HepG2 (cell line): ENCODE measurements at regions not wholly inside any gene's neighbourhood (a gene's known extent, or its start where the extent isn't known, plus 50 kb on each side); places are given as distances from the start of the nearest gene placed in this dataset.

Experiments
- ATAC-seq: fragments of 200-7000 bp; cut with Tn5 transposase; 3 replicates; pipeline ENCODE4 v1.9.1; 2020; ENCODE audit warnings: mild to moderate bottlenecking, moderate library complexity
- BruUV-seq: library from RNA; stranded (reverse); fragments of 400-500 nt; replicated peaks from 2 replicates; lab custom pipeline; 2021; lab: Mats Ljungman, UMichigan
- CTCF ChIA-PET: fragments of 300-600 bp; formaldehyde crosslinking; extraction: SDS; loops from one replicate; lab custom pipeline; 2021; ENCODE audit warnings: low total read pairs, inconsistent platforms, low intra/inter-chr PET ratio; lab: Yijun Ruan, JAX
- POLR2A ChIA-PET: fragments of 350-600 bp; sonication (Branson Sonifier 250); formaldehyde crosslinking; loops from one replicate; lab custom pipeline; 2020; ENCODE audit warnings: antibody characterized with exemption, inconsistent platforms; lab: Yijun Ruan, JAX
- DNase-seq: peaks from one replicate; pipeline ENCODE4 v3.0.0-alpha.2; 2015; ENCODE audit warnings: low spot score
- FAIRE-seq: peaks from 3 replicates; lab custom pipeline; 2011; peaks lifted over from hg19 to GRCh38; lab: Jason Lieb, UNC
- H2AFZ ChIP-seq: one replicate; pipeline ENCODE4 v1.6.1; 2011; ENCODE audit warnings: low read length, inconsistent platforms
- H3K27ac ChIP-seq: fragments of 300-600 bp; 3 replicates; pipeline ENCODE4 v1.8.0; 2011; ENCODE audit warnings: mixed run types, mild to moderate bottlenecking, mixed read lengths, low read length, inconsistent platforms; ENCODE audit not compliant: insufficient read depth; ENCODE audit errors: extremely low read length
- H3K27me3 ChIP-seq, 2 experiments: fragments of 200-600 bp in 1 of 2; 2 replicates in 1 of 2; 3 replicates in 1 of 2; pipeline versions ENCODE4 v1.6.0 to v1.8.0; 2011; ENCODE audit warnings: low read length in 2 of 2, mild to moderate bottlenecking in 2 of 2, moderate library complexity in 2 of 2, inconsistent platforms in 1 of 2; ENCODE audit not compliant: insufficient read depth in 2 of 2, control insufficient read depth in 1 of 2
- H3K36me3 ChIP-seq, 2 experiments: fragments of 200-600 bp in 1 of 2; replicated peaks in 1 of 2; 2 replicates in 1 of 2; 3 replicates in 1 of 2; pipeline versions ENCODE4 v1.5.1 to v1.8.0; 2011; ENCODE audit warnings: low read length in 2 of 2, inconsistent platforms in 1 of 2; ENCODE audit not compliant: insufficient read depth in 2 of 2, control insufficient read depth in 1 of 2
- H3K4me1 ChIP-seq: 2 replicates; pipeline ENCODE4 v1.5.1; 2012; ENCODE audit warnings: low read length, inconsistent platforms; ENCODE audit not compliant: insufficient read depth
- H3K4me2 ChIP-seq: 2 replicates; pipeline ENCODE4 v1.6.0; 2011; ENCODE audit warnings: low read depth, low read length, inconsistent platforms
- H3K4me3 ChIP-seq, 3 experiments: fragments of 200-600 bp in 1 of 3; sonication (generic), shearing (Covaris generic) in 1 of 3; replicated peaks in 1 of 3; 2 replicates each; pipeline ENCODE4 v1.5.1; 2011 to 2016; ENCODE audit warnings: low read length in 3 of 3, inconsistent platforms in 2 of 3, low read depth in 2 of 3, mild to moderate bottlenecking in 2 of 3, control low read depth in 1 of 3, mixed read lengths in 1 of 3; ENCODE audit not compliant: insufficient read depth in 1 of 3
- H3K79me2 ChIP-seq: one replicate; pipeline ENCODE4 v1.6.1; 2011; ENCODE audit warnings: low read length, inconsistent platforms; ENCODE audit not compliant: insufficient read depth
- H3K9ac ChIP-seq: 2 replicates; pipeline ENCODE4 v1.6.0; 2011; ENCODE audit warnings: mild to moderate bottlenecking, low read depth, low read length, inconsistent platforms; ENCODE audit not compliant: insufficient read depth
- H3K9me3 ChIP-seq: 2 replicates; pipeline ENCODE4 v1.5.1; 2012; ENCODE audit warnings: mild to moderate bottlenecking, low read length
- H4K20me1 ChIP-seq: 2 replicates; pipeline ENCODE4 v1.6.0; 2011; ENCODE audit warnings: inconsistent platforms, mild to moderate bottlenecking, low read length, moderate library complexity; ENCODE audit not compliant: insufficient read depth
- KDM2A ChIP-seq: sonication (generic); formaldehyde crosslinking; IDR thresholded peaks from 2 replicates; pipeline ENCODE4 v1.4.0; 2020; ENCODE audit warnings: low read depth, missing genetic modification reagents, borderline replicate concordance
- KLF16 ChIP-seq, 2 experiments: sonication (generic) in 1 of 2; formaldehyde crosslinking in 1 of 2; IDR thresholded peaks; 2 replicates each; pipeline versions ENCODE4 v1.6.1 to v1.8.0; 2016 to 2023; ENCODE audit warnings: missing genetic modification reagents in 2 of 2, missing compliant biosample characterization in 1 of 2
- NFAT5 ChIP-seq: sonication (generic); formaldehyde crosslinking; IDR thresholded peaks from 2 replicates; pipeline ENCODE4 v1.4.0; 2020; ENCODE audit warnings: missing genetic modification reagents
- XBP1 ChIP-seq: sonication (generic); formaldehyde crosslinking; IDR thresholded peaks from 2 replicates; pipeline ENCODE4 v1.5.0; 2020; ENCODE audit warnings: missing genetic modification reagents
- ZNF768 ChIP-seq: sonication (generic); formaldehyde crosslinking; IDR thresholded peaks from 2 replicates; pipeline ENCODE4 v1.4.0; 2020; ENCODE audit warnings: missing genetic modification reagents
- ZNF777 ChIP-seq: sonication (generic); formaldehyde crosslinking; IDR thresholded peaks from 2 replicates; pipeline ENCODE4 v1.4.0; 2020; ENCODE audit warnings: missing genetic modification reagents
- WGBS: methylation state at CpG from one replicate; pipeline ENCODE4 v1.1.6; 2017; ENCODE audit warnings: low lambda C conversion rate; 5-methylcytosine and 5-hydroxymethylcytosine counted together
- in situ Hi-C: cut with HindIII; loops from 2 replicates; pipeline ENCODE4 v1.10.0; 2017; ENCODE audit warnings: low pct_unique_long_range_greater_than_20kb; ENCODE audit not compliant: extremely low pct_ligation_motif_present
- intact Hi-C: fragments of 100-400 bp; cut with micrococcal nuclease; formaldehyde crosslinking; loops from one replicate; pipeline ENCODE4 v1.10.0; 2022; ENCODE audit not compliant: unreplicated experiment

GRCh38 chr3:59138966-59139365 is 89.1 kb upstream of the CFAP20DC start:
- Histone ChIP-seq H3K79me2 (no peaks in the 10 kb centered on the region), H3K4me1 (no peaks in the 10 kb centered on the region), H3K4me3 (no peak overlapping the region), H3K27ac (no peak overlapping the region), H3K9ac (no peak overlapping the region)
- ChIA-PET CTCF (no interaction called here), POLR2A (no interaction called here)
- BruUV-seq = no TSS peak
- in situ Hi-C loops = no loop called here
- no peak for TF ChIP-seq ZNF768
- no peak for TF ChIP-seq ZNF777 (CRISPR knock-in tag)
- no peak for TF ChIP-seq KDM2A (CRISPR knock-in tag)
- no peak for TF ChIP-seq XBP1 (CRISPR knock-in tag)
- no peak for TF ChIP-seq NFAT5 (CRISPR knock-in tag)
- TF ChIP-seq KLF16 (CRISPR knock-in tag; IDR thresholded peaks at IDR 0.05) = no peak
- TF ChIP-seq, all 625 proteins: peak for 0
- WGBS = 85% methylated on average over 7 of the region's 7 CpGs
- no peak overlapping the region for H2AFZ ChIP-seq
- H3K4me2 ChIP-seq = no peak overlapping the region
- no peaks in the 10 kb centered on the region for H3K36me3 ChIP-seq
- DNase-seq (no peak), ATAC-seq (no peak), FAIRE-seq (no peak)
- H3K9me3 ChIP-seq = no peaks in the 10 kb centered on the region
- H4K20me1 ChIP-seq = no peaks in the 10 kb centered on the region
- H3K27me3 ChIP-seq = no peaks in the 10 kb centered on the region
- intact Hi-C loops = no loop called here
